AG08396 (cell line): ENCODE measurements at regions not wholly inside any gene's neighbourhood (a gene's known extent, or its start where the extent isn't known, plus 50 kb on each side); places are given as distances from the start of the nearest gene placed in this dataset.
"Not testable (repeated sequence)": the region's sequence is repeated elsewhere in the genome, so short reads cannot be mapped to it uniquely, and the experiment has no call there.

Experiments used
- DNase-seq: peaks from one replicate; pipeline ENCODE4 v3.0.0; 2012; ENCODE audit warnings: low spot score, mixed read lengths

- no peak for DNase-seq
Observed at GRCh38 chr3:164375995-164376394, 702.3 kb downstream of the SI start.

GRCh38 chr3:164375538-164375937 lies 702.8 kb downstream of the SI start:
- DNase-seq = no peak

- DNase-seq = no peak
Observed at GRCh38 chr3:164371681-164372080, 706.6 kb downstream of the SI start.

- DNase-seq = no peak
Observed at GRCh38 chr3:164370970-164371369, 707.3 kb downstream of the SI start.

GRCh38 chr3:164365242-164365641 lies 713.1 kb downstream of the SI start:
- no peak for DNase-seq

- DNase-seq = no peak
Observed at GRCh38 chr3:164364111-164364510, 714.2 kb downstream of the SI start.

- DNase-seq = no peak
Observed at GRCh38 chr3:164360738-164361406, 717.4 kb downstream of the SI start.

GRCh38 chr3:164360078-164360578 lies 718.2 kb downstream of the SI start:
- no peak for DNase-seq

GRCh38 chr3:164352991-164353390 lies 725.3 kb downstream of the SI start:
- no peak for DNase-seq

GRCh38 chr3:164351131-164351530 lies 727.2 kb downstream of the SI start:
- DNase-seq = no peak

GRCh38 chr3:164342206-164342605 lies 736.1 kb downstream of the SI start:
- not testable (repeated sequence) for DNase-seq

- DNase-seq = no peak
Observed at GRCh38 chr3:164341086-164341485, 737.2 kb downstream of the SI start.

- DNase-seq = no peak
Observed at GRCh38 chr3:164340273-164340672, 738.0 kb downstream of the SI start.

GRCh38 chr3:164332831-164333802 lies 745.2 kb downstream of the SI start:
- no peak for DNase-seq

GRCh38 chr3:164326714-164327113 lies 751.6 kb downstream of the SI start:
- DNase-seq = no peak

- no peak for DNase-seq
Observed at GRCh38 chr3:164320962-164321361, 757.3 kb downstream of the SI start.

GRCh38 chr3:164306042-164306441 lies 772.3 kb downstream of the SI start:
- no peak for DNase-seq

GRCh38 chr3:164303894-164304293 lies 774.4 kb downstream of the SI start:
- DNase-seq = no peak

- no peak for DNase-seq
Observed at GRCh38 chr3:164302622-164303021, 775.7 kb downstream of the SI start.

GRCh38 chr3:164291486-164291885 lies 786.8 kb downstream of the SI start:
- DNase-seq = not testable (repeated sequence)

- DNase-seq = no peak
Observed at GRCh38 chr3:164278550-164278949, 799.7 kb downstream of the SI start.

GRCh38 chr3:164267053-164267452 lies 811.2 kb downstream of the SI start:
- no peak for DNase-seq

GRCh38 chr3:164250923-164251322 lies 827.4 kb downstream of the SI start:
- DNase-seq = no peak
